ENCODE measurements at regions not wholly inside any gene's neighbourhood (a gene's known extent, or its start where the extent isn't known, plus 50 kb on each side); places are given as distances from the start of the nearest gene placed in this dataset.

GRCh38 chr6:154653853-154654252 lies 79.4 kb upstream of the SCAF8 start:
- Histone ChIP-seq H3K27ac (ENCODE audit: low read depth in 1 of 2, low read length in 2 of 2) (peak overlapping the region in 1 of 2 donors; percentile 56), H3K36me3 (ENCODE audit: control insufficient read depth in 4 of 4, insufficient read depth in 3 of 4, low read depth in 1 of 4, low read length in 3 of 4) (no peaks in the 10 kb centered on the region), H3K4me3 (ENCODE audit: low read depth in 1 of 3, low read length in 3 of 3) (no peak overlapping the region), H3K27me3 (ENCODE audit: control insufficient read depth in 4 of 4, insufficient read depth in 4 of 4, low read length in 3 of 4) (no peaks in the 10 kb centered on the region), H3K4me1 (ENCODE audit: control insufficient read depth in 4 of 4, insufficient read depth in 4 of 4, low read length in 3 of 4) (no peaks in the 10 kb centered on the region), H3K9ac (ENCODE audit: low read depth in 1 of 2, low read length in 2 of 2) (no peak overlapping the region), H3K9me3 (ENCODE audit: control insufficient read depth in 4 of 4, low read length in 3 of 4) (no peaks in the 10 kb centered on the region)
- no peak for DNase-seq (ENCODE audit: low spot score)
- TF ChIP-seq SP1 (IDR thresholded peaks at IDR 0.05) (peak; percentile 33), ZBTB33 (IDR thresholded peaks at IDR 0.05) (no peak), MAX (IDR thresholded peaks at IDR 0.05) (no peak), GABPA (IDR thresholded peaks at IDR 0.05 in 1 of 2, conservative IDR thresholded peaks at IDR 0.05 in 1 of 2) (no peak), RAD21 (IDR thresholded peaks at IDR 0.05) (no peak), ATF3 (IDR thresholded peaks at IDR 0.05) (no peak), JUND (IDR thresholded peaks at IDR 0.05) (peak in 1 of 2 donors; percentile 34), HNF4G (IDR thresholded peaks at IDR 0.05) (no peak), NR2F2 (IDR thresholded peaks at IDR 0.05) (peak; percentile 18), HNF4A (conservative IDR thresholded peaks at IDR 0.05) (no peak), FOXA2 (IDR thresholded peaks at IDR 0.05) (no peak)
- WGBS: 60% methylated on average over 4 of the region's 4 CpGs

- H3K4me3 ChIP-seq (ENCODE audit: low read depth in 1 of 3, low read length in 3 of 3): no peak overlapping the region
- DNase-seq (ENCODE audit: low spot score): no peak
- no peaks in the 10 kb centered on the region for H3K4me1 ChIP-seq (ENCODE audit: control insufficient read depth in 4 of 4, insufficient read depth in 4 of 4, low read length in 3 of 4)
- 98% methylated on average over 2 of the region's 2 CpGs for WGBS
- TF ChIP-seq TAF1 (conservative IDR thresholded peaks at IDR 0.05): no peak
- no peak for TF ChIP-seq ZBTB33 (IDR thresholded peaks at IDR 0.05)
- TF ChIP-seq FOXA1 (IDR thresholded peaks at IDR 0.05): no peak
- H3K9ac ChIP-seq (ENCODE audit: low read depth in 1 of 2, low read length in 2 of 2): no peak overlapping the region
- H3K36me3 ChIP-seq (ENCODE audit: control insufficient read depth in 4 of 4, insufficient read depth in 3 of 4, low read depth in 1 of 4, low read length in 3 of 4): no peaks in the 10 kb centered on the region
- no peak overlapping the region for H3K27ac ChIP-seq (ENCODE audit: low read depth in 1 of 2, low read length in 2 of 2)
- no peaks in the 10 kb centered on the region for H3K9me3 ChIP-seq (ENCODE audit: control insufficient read depth in 4 of 4, low read length in 3 of 4)
- H3K27me3 ChIP-seq (ENCODE audit: control insufficient read depth in 4 of 4, insufficient read depth in 4 of 4, low read length in 3 of 4): no peaks in the 10 kb centered on the region
Observed at GRCh38 chr6:154656660-154657059, 76.6 kb upstream of the SCAF8 start.

GRCh38 chr6:154661768-154662167 lies 71.4 kb upstream of the SCAF8 start:
- H3K9me3 ChIP-seq (ENCODE audit: control insufficient read depth in 4 of 4, low read length in 3 of 4): no peaks in the 10 kb centered on the region
- H3K36me3 ChIP-seq (ENCODE audit: control insufficient read depth in 4 of 4, insufficient read depth in 3 of 4, low read depth in 1 of 4, low read length in 3 of 4): no peaks in the 10 kb centered on the region
- TF ChIP-seq NR2F2 (IDR thresholded peaks at IDR 0.05): peak; percentile 40
- TF ChIP-seq GABPA (IDR thresholded peaks at IDR 0.05 in 1 of 2, conservative IDR thresholded peaks at IDR 0.05 in 1 of 2): no peak
- WGBS: 66% methylated on average over 4 of the region's 4 CpGs
- no peaks in the 10 kb centered on the region for H3K4me1 ChIP-seq (ENCODE audit: control insufficient read depth in 4 of 4, insufficient read depth in 4 of 4, low read length in 3 of 4)
- H3K9ac ChIP-seq (ENCODE audit: low read depth in 1 of 2, low read length in 2 of 2): no peak overlapping the region
- DNase-seq (ENCODE audit: low spot score): no peak
- H3K27me3 ChIP-seq (ENCODE audit: control insufficient read depth in 4 of 4, insufficient read depth in 4 of 4, low read length in 3 of 4): no peaks in the 10 kb centered on the region
- H3K4me3 ChIP-seq (ENCODE audit: low read depth in 1 of 3, low read length in 3 of 3): no peak overlapping the region
- no peak overlapping the region for H3K27ac ChIP-seq (ENCODE audit: low read depth in 1 of 2, low read length in 2 of 2)
